Activated CD4-positive, alpha-beta T cell treated with anti-CD3 and anti-CD28 coated beads, Interleukin-2, amount 50 U/mL, for 4 hours (primary cell): ENCODE measurements at regions not wholly inside any gene's neighbourhood (a gene's known extent, or its start where the extent isn't known, plus 50 kb on each side); places are given as distances from the start of the nearest gene placed in this dataset.

Experiments
- DNase-seq, 2 experiments: peaks; one replicate each; pipeline ENCODE4 v3.0.0-alpha.2; 2020

GRCh38 chr12:111221062-111222026 lies 147.6 kb downstream of the PHETA1 start:
- DNase-seq: no peak

- DNase-seq: no peak
Measured at GRCh38 chr12:111220363-111220762, 148.5 kb downstream of the PHETA1 start.

GRCh38 chr12:111219440-111219839 lies 149.5 kb downstream of the PHETA1 start:
- DNase-seq: no peak

DNA sequence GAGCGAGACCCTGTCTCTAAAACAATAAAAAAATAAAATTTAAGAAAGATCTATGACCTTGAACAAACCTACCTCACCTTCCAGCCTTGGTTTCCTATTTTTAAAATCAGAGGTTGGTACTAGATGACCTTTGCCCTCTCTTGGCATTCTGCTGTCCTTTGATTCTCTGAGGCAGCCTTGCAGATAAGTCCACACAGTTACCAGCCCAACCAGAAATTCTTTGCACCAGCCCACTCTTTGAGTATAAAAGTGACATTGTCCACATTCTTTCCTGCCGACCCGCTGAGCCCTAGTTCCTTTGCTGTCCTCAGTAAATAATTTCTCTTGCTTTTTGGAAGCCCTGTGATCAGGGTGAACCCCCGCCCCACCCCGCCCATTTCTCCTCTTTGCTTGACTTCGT lies 150.4 kb downstream of the PHETA1 start:
- DNase-seq: no peak

DNA sequence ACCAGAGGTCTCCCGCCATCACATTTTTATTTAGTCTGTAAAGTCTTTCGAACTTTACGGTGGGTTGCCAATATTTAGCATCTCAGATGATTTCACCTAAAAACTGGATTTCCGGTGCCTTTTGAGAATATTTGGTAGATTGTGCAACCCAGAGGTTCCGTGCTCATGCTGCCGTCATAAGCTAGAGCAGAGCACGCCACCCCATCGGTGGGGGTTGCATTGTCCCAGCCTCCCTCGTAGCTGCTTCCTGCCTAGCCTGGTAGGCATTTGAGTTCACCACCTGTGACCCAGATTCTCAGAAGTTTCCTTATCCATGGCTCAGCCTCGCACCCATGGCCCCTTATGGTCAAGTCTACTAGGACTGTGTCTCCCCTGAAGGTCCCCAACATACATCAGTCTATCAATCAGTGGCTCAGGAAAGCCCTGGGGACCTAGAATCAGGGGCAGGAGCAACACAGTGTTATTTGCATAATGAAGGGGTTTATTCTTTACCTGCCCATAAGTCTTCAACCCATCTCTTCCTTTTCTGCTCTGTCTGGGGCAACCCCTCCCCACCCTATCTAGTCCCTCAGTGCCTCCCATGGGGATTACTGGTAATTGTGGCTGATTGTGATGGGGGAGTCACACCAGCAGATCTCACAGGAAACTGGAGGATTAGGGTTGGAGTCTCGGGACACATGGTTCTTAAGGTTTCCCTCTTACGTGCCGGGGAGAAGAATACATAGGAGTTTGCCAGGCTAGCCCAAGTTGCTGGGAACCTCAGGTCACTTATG lies 152.3 kb downstream of the PHETA1 start:
- DNase-seq: no peak

DNA sequence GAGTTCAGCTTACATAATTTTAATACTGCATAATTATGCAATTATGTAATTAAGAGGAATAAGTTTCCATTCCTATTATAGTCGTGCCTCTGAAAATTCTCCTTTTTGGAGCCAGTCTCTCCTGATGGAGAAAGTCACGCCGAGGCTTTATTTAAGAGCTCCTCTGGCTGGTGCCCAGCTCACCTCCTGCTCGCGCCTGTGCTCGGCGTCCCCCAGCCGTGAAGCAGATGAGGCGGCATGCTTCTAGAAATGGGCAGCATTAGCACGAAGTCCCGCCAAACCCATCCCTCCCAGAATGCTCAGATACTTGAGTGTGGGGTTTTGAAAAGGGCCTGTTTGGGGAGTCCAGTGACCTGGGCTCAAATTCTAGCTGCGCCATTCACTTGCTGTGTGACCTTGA lies 153.0 kb downstream of the PHETA1 start:
- no peak for DNase-seq

- no peak for DNase-seq
Measured at GRCh38 chr12:111214401-111214800, 154.5 kb downstream of the PHETA1 start.

- no peak for DNase-seq
Measured at GRCh38 chr12:111213561-111213960, 155.3 kb downstream of the PHETA1 start.

DNA sequence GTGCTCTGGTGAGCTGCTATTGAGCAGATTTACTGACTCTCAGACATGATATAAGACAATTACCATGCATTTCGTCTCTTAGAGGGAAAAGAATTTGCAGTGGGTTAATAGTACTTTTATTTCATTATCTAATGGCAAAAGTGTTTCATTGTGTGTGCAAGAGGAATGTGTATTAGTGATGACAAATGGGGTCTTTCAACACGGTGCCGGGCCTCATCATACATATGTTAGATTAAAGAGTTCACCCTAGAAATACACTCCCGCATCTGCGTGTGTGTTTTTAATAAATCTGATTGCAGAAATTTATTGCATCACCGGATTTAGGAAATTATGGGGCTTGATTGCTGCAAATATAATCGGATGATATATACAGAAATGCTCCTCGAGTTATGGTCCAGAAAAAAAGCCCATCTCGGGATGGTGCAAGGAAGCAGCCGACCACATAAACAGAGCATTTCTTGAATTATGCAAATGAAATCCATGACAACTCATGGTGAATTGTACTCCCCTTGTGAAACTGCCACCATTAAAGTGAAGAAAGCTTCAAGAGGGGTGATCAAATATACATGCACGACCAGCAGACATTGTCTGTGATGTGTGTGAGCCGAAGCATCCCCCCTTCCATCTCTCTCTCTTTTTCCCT lies 156.0 kb downstream of the PHETA1 start:
- DNase-seq: no peak

DNA sequence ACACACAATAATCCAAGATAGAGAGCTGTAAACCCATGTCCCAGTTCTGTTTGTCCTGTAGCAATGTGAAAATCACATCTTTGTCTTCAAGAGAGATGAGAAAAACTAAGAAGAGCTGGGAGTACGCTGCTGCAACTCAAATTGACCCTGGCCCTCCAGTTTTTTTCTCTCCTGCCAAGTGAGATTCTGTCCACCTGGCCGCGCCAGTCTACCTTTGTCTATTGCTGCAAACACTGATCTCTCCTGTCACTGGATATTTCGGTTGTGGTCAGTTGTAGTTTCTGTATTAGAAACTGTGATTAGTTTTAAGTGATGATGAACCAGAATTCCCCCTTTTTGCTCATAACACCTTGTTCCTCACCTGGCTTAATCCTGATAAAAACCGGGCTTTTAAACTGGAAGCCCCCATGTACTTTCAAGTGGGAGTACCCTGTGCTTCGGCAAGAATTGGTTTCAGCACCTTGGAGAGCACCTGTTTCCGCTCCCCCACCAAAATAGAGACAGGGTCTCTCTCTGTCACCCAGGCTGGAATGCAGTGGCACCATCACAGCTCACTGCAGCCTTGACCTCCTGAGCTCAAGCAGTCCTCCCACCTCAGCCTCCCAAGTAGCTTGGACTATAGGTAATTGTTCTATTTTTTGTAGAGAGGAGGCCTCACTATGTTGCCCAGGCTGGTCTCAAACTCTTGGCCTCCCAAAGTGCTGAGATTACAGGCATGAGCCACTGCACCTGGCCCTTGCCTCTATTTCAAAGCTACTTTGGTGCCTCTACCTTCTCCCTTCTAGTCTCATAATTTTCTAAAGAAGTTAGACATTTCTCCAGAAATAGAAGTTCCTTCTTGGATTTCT lies 156.8 kb downstream of the PHETA1 start:
- no peak for DNase-seq

DNA sequence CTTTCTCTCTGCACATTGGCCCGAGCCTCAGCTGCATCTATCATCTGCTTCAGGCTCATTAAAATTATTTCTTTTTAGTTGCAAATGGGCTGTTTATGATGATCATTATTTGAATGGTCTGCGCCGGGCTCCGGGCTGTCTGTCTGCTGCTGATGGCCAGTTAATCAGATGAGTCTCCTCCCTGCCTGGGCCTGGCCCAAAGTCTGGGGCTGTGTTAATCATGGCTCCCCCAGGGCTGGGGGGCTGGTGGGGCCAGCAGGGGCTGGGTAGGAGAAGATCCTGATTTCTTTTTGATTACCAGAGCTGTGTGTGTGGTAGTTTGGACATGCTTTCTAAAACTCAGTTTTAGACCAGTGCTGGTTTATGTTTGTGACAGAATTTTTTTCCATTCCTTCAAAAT lies 159.1 kb downstream of the PHETA1 start:
- no peak for DNase-seq

DNA sequence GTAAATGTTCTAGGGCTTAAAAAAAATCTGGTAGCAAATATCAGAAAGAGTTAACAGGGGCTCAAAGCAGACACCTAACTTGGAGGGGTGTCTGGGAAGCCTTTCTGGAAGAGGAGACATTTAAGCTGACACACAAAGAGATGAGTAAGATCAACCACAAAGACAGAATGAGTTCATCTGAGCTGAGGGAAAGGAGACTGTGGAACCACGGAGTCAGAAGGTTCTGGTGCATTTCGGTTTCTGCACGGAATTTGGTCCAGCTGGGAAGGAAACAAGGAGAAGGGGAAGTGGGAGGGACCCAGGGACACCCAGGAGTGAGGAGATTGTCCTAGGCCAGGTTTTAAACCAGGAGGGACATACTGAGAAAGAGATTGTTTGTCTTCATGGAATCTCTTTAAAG lies 161.1 kb downstream of the PHETA1 start:
- no peak for DNase-seq

GRCh38 chr12:111204788-111205241 lies 164.1 kb downstream of the PHETA1 start:
- DNase-seq: no peak

DNA sequence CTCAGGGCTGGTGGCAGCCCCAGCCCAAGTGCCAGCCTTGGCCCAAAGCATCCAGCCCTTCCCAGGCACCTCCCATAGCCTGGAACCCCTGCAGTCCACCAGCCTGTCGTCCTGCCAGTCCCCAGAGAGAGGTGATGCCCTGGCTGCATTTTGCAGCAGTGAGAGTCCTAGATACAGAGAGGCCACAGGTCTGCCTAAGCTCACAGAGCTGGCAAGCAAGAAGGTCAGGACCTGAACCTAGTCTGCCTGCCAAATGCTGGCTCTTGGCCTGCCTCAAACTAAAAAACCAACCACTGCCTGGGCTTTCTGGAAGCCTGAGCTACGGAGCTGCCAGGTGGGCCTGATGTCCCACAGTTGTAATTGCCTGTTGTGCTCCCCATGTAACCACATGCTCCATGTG lies 164.9 kb downstream of the PHETA1 start:
- DNase-seq: no peak

- DNase-seq: no peak
Measured at GRCh38 chr12:111203446-111203845, 165.4 kb downstream of the PHETA1 start.

DNA sequence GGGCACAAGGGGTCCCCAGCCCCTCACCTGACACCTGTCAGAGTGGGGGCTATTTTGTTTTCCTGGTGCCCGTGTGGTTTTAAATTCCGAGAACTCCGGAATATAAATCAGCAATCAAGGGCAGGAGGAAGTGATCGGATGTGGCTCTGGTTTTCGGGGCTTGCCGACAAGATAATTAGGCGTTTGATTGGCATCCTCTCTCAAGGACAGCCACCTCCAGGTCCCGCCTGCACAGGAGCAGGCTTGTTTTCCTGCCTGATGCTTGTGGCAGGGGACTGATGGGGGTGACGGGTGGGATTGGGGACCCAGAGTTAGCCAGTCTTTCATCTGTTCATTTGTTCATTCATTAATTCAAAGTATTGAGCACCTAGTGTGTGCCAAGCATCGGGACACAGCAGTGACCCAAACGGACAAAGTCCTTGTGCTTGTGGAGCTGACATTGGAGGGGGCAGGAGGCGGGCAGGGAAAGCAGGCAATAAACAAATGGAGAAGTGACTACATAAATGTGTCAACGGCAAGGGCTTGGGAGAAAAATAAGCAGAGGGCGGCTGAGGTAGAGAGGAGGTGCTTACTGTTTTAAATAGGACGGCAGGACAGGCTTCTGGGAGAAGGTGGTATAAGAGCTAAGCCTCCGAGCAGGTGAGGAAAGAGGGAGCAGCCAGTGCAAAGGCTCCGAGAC lies 166.5 kb downstream of the PHETA1 start:
- no peak for DNase-seq

DNA sequence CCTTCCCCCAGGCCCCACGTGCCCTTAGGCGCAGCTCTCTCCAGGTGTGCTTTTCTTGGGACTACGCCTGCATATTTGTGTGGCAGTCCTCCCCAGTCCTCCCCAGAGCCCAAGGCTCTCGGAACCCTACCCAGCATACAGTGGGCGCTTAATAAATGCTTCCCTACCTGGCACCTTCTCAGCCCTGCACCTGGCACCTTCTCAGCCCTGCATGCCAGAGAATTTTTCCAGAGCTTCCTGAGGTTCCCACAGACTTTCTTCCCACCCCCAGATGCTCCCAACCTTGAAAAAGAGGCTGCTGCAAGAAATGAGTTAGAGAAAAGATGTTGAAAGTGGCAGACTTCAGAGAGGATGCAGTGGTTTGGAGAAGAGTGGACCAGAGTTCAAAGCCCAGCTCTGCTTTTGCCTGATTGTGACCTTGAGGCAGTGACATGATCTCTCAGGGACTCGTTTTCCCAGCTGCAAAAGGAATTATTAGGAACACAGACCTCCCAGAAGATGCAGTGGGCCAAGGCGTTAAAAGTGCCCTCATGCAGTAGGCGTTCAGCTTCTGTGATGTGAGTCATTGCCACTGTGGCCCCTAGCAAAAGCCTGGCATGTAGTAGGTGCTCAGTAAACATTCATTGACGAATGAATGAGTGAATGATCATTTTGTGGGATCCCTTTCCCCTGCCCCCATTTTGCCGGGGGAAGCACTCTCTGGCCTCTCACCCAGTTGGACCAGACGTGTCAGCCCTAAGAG lies 167.2 kb downstream of the PHETA1 start:
- DNase-seq: no peak

DNA sequence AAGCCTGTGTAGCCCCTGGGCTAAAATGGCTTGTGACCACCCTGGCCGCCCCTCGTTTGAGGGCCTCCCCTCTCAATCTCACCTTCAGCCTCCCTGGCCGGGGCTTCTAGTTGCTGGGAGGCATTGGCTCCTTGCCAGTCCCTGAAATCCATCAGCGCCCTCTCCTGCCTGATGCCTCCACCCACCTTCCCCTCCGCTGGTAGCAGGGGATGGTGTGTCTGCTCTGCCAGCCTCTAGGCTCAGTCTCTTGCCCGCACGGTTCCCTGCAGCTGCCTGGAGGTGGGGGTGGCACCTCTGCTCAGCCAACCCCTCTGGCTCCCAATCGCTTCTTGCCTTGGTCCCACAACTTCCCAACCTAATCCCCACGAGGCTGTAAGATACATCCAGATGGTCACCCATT lies 167.9 kb downstream of the PHETA1 start:
- DNase-seq: no peak

- no peak for DNase-seq
Measured at GRCh38 chr12:111197376-111197944, 171.4 kb downstream of the PHETA1 start.

DNA sequence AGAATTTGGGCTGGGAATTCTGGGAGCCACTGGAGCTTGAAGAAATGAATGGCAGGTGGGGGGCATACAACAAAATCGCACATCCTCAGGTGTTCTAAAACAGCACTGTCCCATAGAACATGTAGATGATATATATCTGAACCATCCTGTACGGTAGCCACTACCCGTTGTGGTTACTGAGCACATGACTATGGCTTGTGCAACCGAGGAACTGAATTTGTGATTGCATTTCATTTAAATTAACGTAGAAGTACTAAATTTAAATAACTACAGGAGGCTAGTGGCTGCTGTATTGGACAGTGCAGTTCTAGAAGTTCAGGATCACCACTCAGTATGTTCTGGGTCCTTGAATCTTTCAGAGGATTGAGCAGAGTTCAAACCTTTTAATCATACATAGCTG lies 172.4 kb downstream of the PHETA1 start:
- no peak for DNase-seq

- no peak for DNase-seq
Measured at GRCh38 chr12:111195316-111195715, 173.6 kb downstream of the PHETA1 start.
